CD4-positive, alpha-beta T cell treated with Interleukin-4 for 4 hours (primary cell): ENCODE measurements at regions not wholly inside any gene's neighbourhood (a gene's known extent, or its start where the extent isn't known, plus 50 kb on each side); places are given as distances from the start of the nearest gene placed in this dataset.

Experiments
- DNase-seq: peaks from one replicate; pipeline ENCODE4 v3.0.0-alpha.2; 2020

DNA sequence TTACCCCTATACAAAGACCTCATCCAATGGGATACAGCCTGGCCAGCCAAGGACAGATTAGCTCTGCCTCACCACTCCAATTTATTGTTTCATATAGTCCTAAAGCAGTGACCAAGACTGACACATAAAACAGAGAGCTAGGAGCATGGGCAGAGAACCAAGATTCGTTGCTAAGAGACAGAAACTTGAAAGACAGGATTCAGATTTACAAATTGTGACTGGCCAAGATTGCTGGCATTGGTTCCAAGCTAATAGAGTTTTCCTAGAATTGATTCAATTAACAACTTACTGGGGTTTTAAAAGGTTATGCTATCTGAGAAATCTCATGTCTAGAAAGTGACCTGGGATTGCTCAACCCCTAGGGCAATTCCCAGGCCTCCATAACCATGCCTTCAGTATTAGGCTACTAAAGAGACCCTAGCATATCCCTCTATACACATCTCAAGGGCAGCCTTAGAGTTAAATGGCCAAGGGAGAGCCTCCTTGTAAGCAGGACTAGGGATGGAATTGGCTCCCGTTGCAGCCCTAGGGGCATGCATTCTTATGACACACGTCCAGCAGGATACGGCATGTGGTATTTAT, 75.6 kb downstream of the ICOS start:
- DNase-seq: no peak

DNA sequence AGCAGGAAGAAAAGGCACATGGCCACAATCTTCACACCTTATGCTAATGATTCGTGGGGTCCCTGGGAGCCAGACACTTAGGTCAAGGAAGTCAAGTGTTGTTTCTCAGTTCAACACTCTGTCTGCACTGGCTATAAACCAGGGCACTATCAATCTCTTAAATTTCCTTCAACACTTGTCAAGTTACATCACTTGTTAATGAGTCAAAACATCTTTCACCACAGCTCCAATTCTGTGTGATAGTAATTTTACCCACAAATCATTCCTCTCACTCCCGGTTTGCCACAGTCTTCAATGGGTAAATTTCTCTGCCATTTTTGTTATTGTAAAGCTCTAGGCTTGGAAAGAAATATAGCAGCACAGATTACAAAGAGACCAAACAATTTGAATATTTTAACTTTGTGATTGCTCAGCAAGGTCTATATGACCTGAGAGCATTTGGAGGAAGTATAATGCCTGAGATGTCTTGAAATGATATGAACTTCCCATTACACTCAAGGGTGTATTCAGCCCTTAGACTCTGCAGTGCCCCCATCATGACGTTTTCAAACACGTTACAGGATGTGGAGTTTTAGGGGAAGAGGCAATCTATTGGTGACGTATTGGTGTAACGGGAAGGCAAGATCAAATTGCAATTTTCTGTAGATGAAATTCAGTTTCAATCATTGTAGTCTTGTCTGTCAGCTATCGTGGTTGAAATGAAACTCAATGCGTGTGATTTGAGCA, 78.7 kb downstream of the ICOS start:
- no peak for DNase-seq

DNA sequence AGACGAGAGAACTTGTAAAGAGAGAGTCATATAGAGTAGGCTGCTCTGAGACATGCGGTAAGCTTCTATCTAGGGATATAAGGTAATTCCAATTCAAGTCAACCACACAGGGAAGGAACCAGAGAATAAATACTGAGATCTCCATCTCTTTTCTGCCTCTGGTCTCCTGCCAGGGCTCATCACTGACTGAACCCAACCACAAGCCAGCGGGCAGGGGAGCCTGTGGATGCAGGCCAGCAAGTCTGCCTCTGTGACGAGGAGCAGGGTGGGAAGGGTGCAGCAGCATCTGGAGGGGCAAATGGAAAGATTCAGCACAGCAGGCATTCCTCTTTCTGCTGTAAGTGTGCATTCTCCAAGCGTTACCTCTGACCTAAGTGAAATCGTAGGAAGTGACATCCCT, 82.2 kb downstream of the ICOS start:
- no peak for DNase-seq

DNA sequence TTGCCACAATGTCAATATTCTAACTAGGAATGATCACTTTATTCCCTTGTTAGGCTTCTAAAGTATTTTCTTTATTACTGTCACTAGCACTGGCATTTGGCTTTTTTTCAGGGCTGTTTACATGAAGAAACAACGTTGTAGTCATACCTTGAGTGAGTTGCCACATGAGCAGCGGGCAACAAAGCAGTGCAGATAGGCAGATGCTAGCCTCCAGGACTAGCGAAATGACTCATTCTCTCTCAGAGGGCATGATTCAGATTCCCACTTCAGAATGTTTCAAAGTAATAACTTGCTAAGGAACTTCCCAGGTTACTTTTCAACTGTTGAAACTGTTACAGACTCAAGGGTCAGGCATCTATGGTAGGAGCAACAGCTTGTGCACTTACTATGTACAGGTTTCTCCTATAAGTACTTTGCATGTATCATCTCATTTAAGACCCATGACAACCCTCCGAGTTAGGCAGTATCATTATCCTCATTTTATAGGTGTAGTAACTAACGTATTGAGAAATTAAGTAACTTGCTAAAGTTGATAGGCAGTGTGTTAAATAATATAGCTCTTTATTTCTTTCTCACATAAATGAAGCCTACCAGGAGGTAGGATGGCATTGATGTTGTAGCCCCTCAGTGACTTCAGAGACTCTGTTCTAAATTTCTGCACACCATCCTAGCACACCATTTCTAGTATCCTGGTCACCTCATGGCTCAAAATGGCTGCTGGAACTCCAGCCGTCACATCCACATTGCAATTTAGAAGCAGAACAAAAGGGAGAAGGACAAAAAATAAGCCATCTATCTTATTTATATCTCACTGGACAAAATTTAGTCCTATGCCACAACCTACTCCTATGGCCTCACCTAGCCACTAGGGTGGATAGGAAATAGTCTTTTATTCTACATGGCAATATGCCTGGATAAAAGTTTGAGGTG, 83.3 kb downstream of the ICOS start:
- peak; percentile 51 for DNase-seq

DNA sequence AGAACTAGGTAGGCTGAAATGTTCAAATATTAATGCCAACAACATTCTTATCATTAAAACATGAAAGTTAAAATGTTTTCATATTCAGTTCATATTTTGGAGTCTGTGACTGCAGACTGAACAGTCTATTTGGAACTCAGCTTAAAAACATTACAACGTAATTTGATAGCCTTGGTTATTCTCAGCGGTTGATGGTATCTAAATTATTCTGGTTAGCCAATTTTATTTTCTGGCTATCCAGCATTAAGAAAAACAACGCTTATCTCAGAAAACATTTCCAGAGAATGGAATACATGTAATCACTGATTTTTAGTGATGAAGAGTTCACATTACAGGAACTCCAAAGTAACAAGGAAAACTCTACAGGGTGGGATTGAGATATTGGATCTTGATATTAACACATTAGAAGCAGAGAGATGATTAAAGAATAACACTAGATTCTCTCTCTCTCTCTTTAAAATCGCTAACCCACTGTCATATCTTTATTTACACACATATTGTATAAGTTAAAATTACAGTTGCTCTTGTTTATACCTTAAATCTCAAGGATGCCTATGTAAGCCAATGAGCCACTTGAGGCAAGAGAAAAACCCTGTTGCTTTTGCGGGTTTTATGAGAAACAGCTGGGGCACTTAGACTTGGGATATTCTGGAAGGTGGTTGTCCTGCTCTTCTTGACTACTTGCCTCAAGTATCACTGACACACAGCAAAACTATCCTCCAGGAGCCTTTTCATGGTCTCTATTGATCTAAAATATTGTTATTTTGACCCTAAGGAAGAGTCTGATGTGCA, 84.9 kb downstream of the ICOS start:
- DNase-seq: no peak

DNA sequence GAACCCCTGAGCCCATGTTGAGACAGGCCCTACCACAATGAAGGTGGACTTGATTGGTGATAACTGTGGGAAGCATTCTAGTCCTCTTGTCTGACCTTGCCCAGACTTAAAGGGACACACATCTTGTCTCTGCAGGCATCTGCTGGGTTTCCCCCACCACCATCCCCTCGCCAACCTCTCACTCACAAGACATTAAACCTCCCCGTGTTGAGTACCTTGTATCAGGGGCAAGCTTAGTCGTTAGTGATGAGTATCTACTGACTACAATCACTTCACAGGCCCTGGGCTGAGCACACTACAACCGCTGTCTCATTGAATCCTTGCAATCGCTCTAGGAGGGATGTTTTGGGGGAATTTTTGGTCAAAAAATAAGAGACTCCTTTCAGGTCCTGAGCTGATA, 86.0 kb downstream of the ICOS start:
- no peak for DNase-seq

DNA sequence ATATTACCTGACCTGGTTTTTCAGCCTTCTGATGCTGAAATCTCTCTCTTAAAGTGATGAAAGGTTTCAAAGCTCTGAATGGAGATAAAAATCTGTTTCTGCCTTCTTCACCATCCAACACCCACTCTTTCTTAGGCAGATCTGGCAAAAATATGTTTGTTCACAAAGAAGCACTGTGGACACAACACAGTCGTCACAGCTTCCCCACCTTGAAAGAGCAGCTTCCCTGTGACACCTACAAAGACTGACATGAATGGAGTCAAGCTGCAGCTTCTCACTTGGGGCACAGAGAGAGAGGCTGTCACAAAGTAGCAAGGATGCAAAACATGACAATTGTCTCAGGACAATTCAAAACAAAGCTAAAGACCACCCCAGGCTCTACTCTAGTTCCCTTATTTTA, 86.5 kb downstream of the ICOS start:
- no peak for DNase-seq

DNA sequence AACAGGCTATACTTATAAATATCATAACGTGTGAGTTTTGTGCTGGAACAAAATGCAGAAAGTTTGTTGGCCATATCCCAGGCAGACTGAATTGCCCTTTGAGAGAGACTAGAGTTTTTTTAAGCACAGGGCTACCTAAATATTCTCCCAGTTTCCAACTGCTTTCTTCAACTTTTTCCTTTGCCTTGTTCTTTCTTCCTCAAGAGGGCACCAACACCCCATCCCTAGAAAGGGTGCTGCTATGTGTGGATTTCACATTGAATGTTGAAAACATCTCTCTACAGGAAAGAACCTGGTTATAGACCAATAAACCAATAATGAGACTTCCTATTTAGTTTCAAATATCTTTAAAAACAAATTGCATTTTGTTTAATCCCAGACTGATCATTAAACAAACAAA, 87.9 kb downstream of the ICOS start:
- DNase-seq: no peak

DNA sequence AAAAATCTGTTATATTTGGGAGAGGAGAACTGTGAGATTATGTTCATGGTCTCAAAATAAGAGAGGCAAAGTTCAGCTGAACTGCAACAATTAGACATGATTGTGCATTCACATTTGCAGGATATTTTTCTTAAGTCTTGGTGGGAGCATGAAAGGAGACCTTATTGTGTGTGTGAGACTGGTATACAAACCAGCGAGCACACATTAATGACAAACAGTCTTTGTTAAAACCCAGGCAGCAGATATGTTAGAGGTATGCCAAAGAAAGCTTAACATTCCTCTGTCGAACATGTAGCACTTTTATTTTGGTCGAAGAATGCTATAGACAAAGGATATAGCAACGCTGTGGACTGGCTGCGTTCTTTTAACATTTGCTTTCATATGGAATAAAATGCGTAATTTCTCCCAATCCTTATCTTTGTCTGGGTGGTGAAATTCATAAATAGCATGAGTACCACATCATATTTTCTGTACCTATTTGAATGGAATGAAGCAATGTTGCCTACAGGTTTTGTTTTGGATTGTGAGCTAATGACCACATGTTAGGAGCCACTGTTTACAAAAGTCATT, 88.4 kb downstream of the ICOS start:
- DNase-seq: no peak

DNA sequence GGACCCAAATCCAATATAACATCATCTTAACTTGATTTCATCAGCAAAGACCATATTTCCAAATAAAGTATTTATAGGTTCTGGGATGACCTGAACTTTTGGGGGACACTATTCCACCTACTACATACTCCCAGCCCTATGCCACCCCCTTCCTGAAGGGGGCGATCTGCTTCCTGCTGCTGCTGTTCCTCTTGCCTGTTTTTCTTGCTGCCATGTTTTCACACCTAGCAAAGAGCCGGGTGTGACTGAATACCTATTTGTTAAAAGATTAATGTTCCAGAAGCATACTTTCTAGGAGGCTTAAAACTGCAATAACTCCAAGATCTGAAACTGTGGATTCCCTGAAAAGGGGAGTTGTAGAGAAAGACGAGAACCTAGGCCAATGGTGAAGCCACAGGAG, 89.7 kb downstream of the ICOS start:
- no peak for DNase-seq

DNA sequence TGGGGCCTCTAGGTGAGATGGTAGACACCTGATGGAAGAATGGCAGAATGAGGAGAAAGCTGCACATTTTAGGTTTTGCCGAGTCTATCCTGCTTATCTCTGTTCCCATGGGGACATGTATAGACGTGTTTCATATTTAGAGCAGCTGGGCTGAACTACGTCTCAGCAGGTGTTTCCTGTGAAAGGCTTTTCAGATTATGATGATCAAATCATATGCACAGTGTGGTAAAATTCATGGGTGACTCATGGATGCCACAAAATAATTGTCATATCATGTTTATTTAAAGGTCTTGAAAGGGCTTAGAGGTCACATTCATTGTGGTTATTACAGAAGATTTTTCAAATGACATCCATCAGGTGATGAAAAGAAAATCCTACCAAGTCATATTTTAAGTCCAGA, 90.5 kb downstream of the ICOS start:
- DNase-seq: peak; percentile 74

DNA sequence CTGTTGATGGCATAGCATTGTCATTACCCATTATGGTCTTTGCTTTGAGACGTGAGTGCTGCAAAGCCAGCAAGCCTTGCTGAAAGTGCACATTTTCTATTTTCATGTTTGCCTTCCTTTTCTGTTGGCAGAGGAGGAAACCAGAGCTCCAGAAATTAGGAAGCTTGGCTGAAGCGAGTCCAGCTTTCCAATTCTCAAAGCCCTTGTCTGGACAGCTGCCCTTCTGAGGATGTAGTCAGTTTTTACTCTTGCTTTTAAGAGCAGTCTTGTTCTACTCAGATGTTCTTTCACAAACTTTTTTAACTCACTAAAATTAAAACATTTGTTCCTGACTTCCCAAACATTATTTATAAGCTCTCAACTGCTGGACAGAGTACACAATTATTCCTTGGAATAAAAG, 93.8 kb downstream of the ICOS start:
- DNase-seq: no peak

DNA sequence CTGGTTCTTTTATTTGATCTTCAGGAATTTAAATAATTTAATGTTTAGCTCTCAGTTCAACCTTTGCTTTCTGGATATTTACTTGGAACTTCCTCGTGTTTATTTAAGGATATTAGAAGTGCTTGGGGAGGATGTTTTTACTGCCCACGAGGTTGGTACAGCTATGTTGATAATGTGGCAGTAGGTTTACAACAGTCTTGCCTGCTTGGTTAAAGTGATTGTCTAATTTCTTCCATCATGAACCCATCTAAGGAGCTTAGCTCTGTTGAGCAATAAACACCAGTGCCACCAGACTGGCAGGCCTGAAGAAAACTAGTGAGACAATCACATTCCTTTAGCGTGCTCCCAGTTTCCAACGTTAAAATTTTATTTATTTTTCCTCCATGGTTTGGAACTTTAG, 94.5 kb downstream of the ICOS start:
- no peak for DNase-seq

DNA sequence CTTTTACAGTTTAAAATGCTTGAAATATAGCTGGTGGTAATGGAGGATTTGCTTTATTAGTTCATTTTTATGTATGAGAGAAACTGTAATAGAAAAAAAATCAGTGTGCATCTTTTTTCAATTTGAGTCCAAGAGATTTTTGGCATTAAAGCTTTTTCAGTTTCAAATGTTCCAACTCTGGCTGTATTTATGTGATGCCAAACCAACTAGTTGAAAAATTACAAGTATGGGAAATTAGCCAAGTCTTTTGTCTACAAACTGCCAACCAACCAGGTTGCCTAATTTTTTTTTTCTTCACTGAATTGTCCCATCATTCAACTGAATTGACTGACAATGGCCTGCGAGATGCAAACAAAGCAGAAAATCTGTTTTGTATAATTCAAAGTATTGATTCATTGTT, 95.7 kb downstream of the ICOS start:
- no peak for DNase-seq

DNA sequence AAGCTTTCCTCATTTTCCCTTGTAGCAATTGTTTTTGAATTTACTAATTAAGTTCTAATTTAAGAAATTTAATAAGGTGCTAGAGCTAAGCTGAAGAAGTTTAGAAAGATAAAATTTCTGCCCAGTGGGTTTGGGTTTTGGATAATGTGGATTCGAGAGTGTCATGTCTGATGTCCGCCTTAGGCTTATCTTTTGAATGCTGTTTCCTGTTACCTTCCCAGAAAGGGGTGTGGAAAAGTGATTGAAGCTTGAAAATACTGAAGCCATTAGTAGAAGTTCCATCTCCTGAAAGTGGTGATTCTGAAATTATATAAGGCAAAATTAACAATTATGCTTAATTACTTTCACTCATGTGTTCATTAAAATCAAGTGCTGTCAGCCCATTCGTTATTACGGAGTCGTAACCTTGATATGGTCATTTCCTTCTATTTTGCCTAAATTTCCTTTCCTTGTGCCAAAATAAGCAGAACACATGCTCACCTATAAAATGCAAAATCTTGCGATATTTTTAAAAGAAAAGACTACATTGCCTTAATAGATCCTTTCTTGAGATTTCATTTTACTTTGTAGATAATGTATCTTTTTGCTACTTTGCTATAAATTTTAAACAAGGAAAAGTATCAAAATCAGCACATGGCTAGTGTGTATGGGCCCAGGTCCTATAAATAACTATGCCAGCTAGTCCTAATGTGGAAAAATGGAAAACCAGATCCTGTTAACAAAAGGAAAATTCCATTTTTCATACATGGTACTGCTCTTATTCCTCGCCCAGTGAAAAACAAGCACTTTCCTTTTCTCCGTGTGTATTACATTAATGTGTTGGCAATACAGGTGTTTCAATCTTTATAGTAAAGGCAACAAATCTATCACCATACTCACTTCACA, 97.3 kb downstream of the ICOS start:
- DNase-seq: no peak

DNA sequence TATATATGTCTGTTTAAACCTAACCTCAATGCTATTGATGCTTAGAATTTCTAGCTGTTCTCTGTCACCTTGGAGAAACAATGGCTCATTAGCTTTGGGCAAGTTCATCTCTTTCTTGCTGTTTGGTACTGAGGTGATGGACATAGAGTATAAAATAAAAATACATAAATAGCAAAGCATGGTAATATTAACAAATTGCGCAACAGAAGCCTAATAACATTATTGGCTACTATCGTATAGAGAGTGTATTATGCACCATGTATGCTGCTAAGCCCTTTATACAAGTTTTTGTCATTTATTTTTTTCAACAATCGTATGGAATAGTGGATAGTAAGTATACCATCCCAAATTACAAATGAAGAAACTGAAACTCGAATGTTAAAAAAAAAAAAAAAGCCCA, 100.1 kb downstream of the ICOS start:
- DNase-seq: no peak

DNA sequence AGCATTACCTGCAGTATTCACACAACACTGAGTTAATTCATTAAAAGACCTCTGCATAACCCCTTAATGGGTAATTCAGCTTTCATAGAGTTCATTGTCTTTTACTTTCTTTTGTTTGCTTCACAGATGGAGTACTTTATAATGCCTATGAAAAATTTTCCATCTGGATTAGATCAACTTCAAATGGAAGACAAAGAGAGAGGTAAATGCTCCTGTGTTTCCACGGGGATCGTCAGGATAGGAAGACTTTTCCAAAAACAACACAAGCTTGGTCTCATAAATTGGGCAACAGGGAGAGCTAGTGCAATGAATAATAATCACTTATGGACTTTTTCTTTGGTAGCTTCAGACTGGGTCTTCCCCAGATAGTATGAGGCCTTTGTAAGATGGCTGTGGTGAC, 100.7 kb downstream of the ICOS start:
- no peak for DNase-seq

DNA sequence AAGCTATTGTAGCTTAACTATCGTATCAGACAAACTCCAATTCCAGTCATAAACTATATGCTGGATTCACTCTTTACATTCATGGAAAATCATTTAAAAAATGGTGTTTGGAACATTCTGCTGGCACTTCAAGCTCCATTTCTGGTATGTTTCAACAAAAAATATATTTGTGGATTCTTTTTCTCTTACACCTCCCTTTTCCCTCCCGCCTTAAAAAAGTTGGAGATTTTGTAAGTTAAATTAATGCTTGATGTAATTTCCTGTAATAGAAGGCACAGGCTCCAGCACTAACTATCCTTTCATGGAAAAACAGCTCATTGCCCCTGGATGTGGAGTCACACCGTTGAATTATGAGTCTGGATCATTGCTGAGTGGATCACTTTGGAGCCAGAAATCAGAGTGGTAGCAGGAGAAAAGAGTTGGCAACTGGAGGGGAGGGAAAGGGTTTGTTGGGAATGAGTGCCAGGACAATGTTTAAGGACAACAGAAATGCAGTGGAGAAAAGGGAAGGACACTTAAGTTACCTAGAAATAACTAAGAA, 102.8 kb downstream of the ICOS start:
- DNase-seq: no peak

DNA sequence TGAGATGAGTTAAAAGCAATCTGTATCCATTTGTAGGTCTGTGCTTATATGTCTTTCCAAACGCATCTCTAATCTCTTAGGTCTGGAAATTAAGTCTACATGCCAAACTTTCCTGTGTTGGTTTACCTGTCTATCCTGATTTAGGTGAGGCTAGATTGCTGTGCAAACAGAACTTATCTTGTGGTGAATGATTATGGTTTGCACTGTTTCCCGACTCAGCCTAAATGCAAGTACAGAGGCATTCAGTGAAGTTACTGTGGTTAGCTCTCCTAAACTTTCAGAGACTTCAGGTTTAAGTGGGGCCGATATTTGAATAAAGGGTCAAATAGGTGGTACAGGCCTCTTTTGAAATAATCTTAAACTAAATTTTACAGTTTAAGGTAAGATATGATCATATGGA, 103.5 kb downstream of the ICOS start:
- DNase-seq: no peak

DNA sequence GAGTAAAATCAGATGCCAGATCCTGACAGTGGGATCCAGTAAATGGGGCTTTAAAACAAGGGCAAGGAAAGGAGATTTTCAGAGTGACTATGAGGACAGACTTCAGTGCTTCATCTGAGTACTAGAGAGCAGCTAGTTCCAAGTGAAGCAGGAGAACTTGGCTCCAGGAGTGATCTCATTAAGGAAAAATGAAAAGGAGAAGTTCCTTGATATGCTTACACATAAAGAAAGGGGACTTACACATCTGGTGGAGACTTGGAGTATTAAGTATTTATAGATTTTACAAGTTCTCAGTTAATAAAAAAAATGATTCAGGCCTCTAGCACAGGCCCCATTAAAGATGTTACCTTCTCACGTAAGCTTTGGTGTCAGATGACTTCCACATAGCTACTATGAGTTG, 105.8 kb downstream of the ICOS start:
- DNase-seq: no peak

DNA sequence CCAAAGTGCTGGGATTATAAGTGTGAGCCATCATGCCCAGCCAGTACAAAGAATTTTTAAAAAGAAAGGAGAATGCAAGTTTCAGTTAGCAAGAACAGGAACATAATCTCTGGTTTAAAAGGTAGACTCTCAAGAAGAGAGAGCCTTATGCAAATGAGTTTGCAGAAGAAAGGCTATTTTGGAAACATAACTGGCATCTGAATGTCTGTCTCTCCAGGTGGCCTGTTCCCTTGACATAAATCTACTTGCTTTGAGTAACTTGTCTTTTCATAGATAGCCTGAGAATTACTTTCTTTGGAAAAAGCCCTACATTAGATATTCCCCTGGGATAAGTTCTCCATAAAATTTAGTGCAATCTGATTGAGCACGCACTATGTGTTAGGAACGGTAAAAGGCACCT, 109.6 kb downstream of the ICOS start:
- no peak for DNase-seq

DNA sequence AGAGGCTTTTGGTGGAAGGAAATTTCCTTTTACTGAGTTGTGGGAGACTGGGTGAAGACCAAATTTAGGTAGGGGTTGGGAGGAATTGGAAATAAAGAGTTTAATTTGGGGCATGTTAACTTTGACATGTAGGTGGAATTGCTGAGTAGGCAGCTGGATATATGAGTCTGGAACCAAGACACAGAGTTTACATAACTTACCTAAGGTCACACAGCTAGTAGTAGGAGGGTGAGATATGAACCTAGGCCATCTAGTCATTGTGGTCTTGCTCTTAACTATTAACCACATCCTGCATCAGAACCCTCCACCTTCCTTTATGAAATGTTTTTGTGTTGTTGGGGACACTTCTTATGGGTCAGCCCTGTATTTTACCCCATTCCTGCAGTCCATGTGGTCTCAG, 113.1 kb downstream of the ICOS start:
- peak; percentile 6 for DNase-seq
